Fibroblast of skin of back (primary cell): ENCODE measurements at regions not wholly inside any gene's neighbourhood (a gene's known extent, or its start where the extent isn't known, plus 50 kb on each side); places are given as distances from the start of the nearest gene placed in this dataset.
"Not testable (repeated sequence)": the region's sequence is repeated elsewhere in the genome, so short reads cannot be mapped to it uniquely, and the experiment has no call there.

ENCODE experiments used
- DNase-seq: peaks from one replicate; pipeline ENCODE4 v3.0.0-alpha.2; 2013

GRCh38 chr3:164375538-164375937 lies 702.8 kb downstream of the SI start:
- DNase-seq = no peak

GRCh38 chr3:164371681-164372080 lies 706.6 kb downstream of the SI start:
- DNase-seq = no peak

- DNase-seq = no peak
Measured at GRCh38 chr3:164370970-164371369, 707.3 kb downstream of the SI start.

- DNase-seq = peak; percentile 12
Measured at GRCh38 chr3:164365242-164365641, 713.1 kb downstream of the SI start.

GRCh38 chr3:164364111-164364510 lies 714.2 kb downstream of the SI start:
- no peak for DNase-seq

GRCh38 chr3:164360738-164361406 lies 717.4 kb downstream of the SI start:
- no peak for DNase-seq

- DNase-seq = no peak
Measured at GRCh38 chr3:164360078-164360578, 718.2 kb downstream of the SI start.

- DNase-seq = no peak
Measured at GRCh38 chr3:164352991-164353390, 725.3 kb downstream of the SI start.

- DNase-seq = peak; percentile 73
Measured at GRCh38 chr3:164351131-164351530, 727.2 kb downstream of the SI start.

- DNase-seq = not testable (repeated sequence)
Measured at GRCh38 chr3:164342206-164342605, 736.1 kb downstream of the SI start.

- DNase-seq = no peak
Measured at GRCh38 chr3:164341086-164341485, 737.2 kb downstream of the SI start.

- no peak for DNase-seq
Measured at GRCh38 chr3:164340273-164340672, 738.0 kb downstream of the SI start.

- peak; percentile 76 for DNase-seq
Measured at GRCh38 chr3:164332831-164333802, 745.2 kb downstream of the SI start.

GRCh38 chr3:164326714-164327113 lies 751.6 kb downstream of the SI start:
- DNase-seq = no peak

GRCh38 chr3:164320962-164321361 lies 757.3 kb downstream of the SI start:
- no peak for DNase-seq

- DNase-seq = no peak
Measured at GRCh38 chr3:164306042-164306441, 772.3 kb downstream of the SI start.

GRCh38 chr3:164303894-164304293 lies 774.4 kb downstream of the SI start:
- DNase-seq = no peak

GRCh38 chr3:164302622-164303021 lies 775.7 kb downstream of the SI start:
- no peak for DNase-seq

GRCh38 chr3:164291486-164291885 lies 786.8 kb downstream of the SI start:
- not testable (repeated sequence) for DNase-seq

GRCh38 chr3:164278550-164278949 lies 799.7 kb downstream of the SI start:
- no peak for DNase-seq

- no peak for DNase-seq
Measured at GRCh38 chr3:164267053-164267452, 811.2 kb downstream of the SI start.

GRCh38 chr3:164250923-164251322 lies 827.4 kb downstream of the SI start:
- no peak for DNase-seq

- DNase-seq = no peak
Measured at GRCh38 chr3:164236851-164237250, 841.4 kb downstream of the SI start.
